Keratinocyte (primary cell): ENCODE measurements at regions not wholly inside any gene's neighbourhood (a gene's known extent, or its start where the extent isn't known, plus 50 kb on each side); places are given as distances from the start of the nearest gene placed in this dataset.

Source experiments
- DNase-seq: peaks from one replicate; pipeline ENCODE4 v3.0.0-alpha.2; 2011; ENCODE audit warnings: low read depth, missing footprints, low spot score
- FAIRE-seq: peaks from 2 replicates; lab custom pipeline; 2011; peaks lifted over from hg19 to GRCh38; lab: Jason Lieb, UNC
- H2AFZ ChIP-seq: 2 replicates; pipeline ENCODE4 v1.6.0; 2012; ENCODE audit warnings: low read length, control low read depth, inconsistent platforms; ENCODE audit not compliant: control insufficient read depth
- H3K27ac ChIP-seq: 2 replicates; pipeline ENCODE4 v1.5.1; 2011; ENCODE audit warnings: low read length; ENCODE audit not compliant: control insufficient read depth, insufficient read depth
- H3K27me3 ChIP-seq: 3 replicates; pipeline ENCODE4 v1.6.0; 2011; ENCODE audit warnings: low read length; ENCODE audit not compliant: control insufficient read depth, insufficient read depth; ENCODE audit errors: extremely low read depth
- H3K36me3 ChIP-seq, 2 experiments: 2 replicates in 1 of 2; 3 replicates in 1 of 2; pipeline ENCODE4 v1.5.1; 2011; ENCODE audit warnings: low read length in 2 of 2, mild to moderate bottlenecking in 1 of 2; ENCODE audit not compliant: control insufficient read depth in 2 of 2, insufficient read depth in 2 of 2; ENCODE audit errors: extremely low read depth in 1 of 2
- H3K4me1 ChIP-seq: 3 replicates; pipeline ENCODE4 v1.5.1; 2011; ENCODE audit warnings: low read length; ENCODE audit not compliant: control insufficient read depth, insufficient read depth; ENCODE audit errors: extremely low read depth
- H3K4me2 ChIP-seq: 3 replicates; pipeline ENCODE4 v1.6.0; 2011; ENCODE audit warnings: low read depth, low read length; ENCODE audit not compliant: control insufficient read depth, insufficient read depth; ENCODE audit errors: extremely low read depth
- H3K4me3 ChIP-seq, 3 experiments: fragments of 200-600 bp in 1 of 3; sonication (generic) in 1 of 3; 2 replicates in 2 of 3; 3 replicates in 1 of 3; pipeline ENCODE4 v1.5.1; 2011 to 2016; ENCODE audit warnings: low read length in 3 of 3, mild to moderate bottlenecking in 3 of 3, control low read depth in 2 of 3, inconsistent platforms in 1 of 3, low read depth in 1 of 3, mixed read lengths in 1 of 3, mixed run types in 1 of 3, moderate library complexity in 1 of 3; ENCODE audit not compliant: control insufficient read depth in 2 of 3, insufficient read depth in 2 of 3; ENCODE audit errors: extremely low read depth in 1 of 3
- H3K79me2 ChIP-seq: 2 replicates; pipeline ENCODE4 v1.6.0; 2012; ENCODE audit warnings: low read length; ENCODE audit not compliant: control insufficient read depth, insufficient read depth
- H3K9ac ChIP-seq: 3 replicates; pipeline ENCODE4 v1.6.0; 2011; ENCODE audit warnings: low read length; ENCODE audit not compliant: control insufficient read depth, insufficient read depth; ENCODE audit errors: extremely low read depth
- H3K9me1 ChIP-seq: 3 replicates; pipeline ENCODE4 v1.6.0; 2011; ENCODE audit warnings: low read length; ENCODE audit not compliant: control insufficient read depth, insufficient read depth; ENCODE audit errors: extremely low read depth
- H3K9me3 ChIP-seq: 2 replicates; pipeline ENCODE4 v1.5.1; 2012; ENCODE audit warnings: low read depth, low read length; ENCODE audit not compliant: control insufficient read depth
- H4K20me1 ChIP-seq: 3 replicates; pipeline ENCODE4 v1.6.0; 2011; ENCODE audit warnings: low read length; ENCODE audit not compliant: control insufficient read depth, insufficient read depth; ENCODE audit errors: extremely low read depth
- CTCF ChIP-seq, 3 experiments: IDR thresholded peaks in 1 of 3; conservative IDR thresholded peaks in 1 of 3; optimal IDR thresholded peaks in 1 of 3; 2 replicates in 2 of 3; 3 replicates in 1 of 3; pipeline versions ENCODE3 to v1.5.1; 2011; ENCODE audit warnings: low read length in 3 of 3, mild to moderate bottlenecking in 3 of 3, moderate library complexity in 2 of 3, control low read depth in 1 of 3, inconsistent platforms in 1 of 3; ENCODE audit not compliant: insufficient read depth in 2 of 3; ENCODE audit errors: extremely low read depth in 1 of 3
- EZH2 ChIP-seq: IDR thresholded peaks from one replicate; pipeline ENCODE4 v1.6.1; 2012; ENCODE audit warnings: inconsistent platforms, mild to moderate bottlenecking, low read length, moderate library complexity
- dilution Hi-C: fragments of 300-500 bp; cut with MboI; formaldehyde crosslinking; loops from one replicate; pipeline ENCODE4 v1.7.0; 2020; ENCODE audit warnings: low sequenced_read_pairs; ENCODE audit not compliant: extremely low pct_ligation_motif_present

GRCh38 chr4:135705343-135705742 lies 1503.8 kb upstream of the PABPC4L start:
- FAIRE-seq (no peak), DNase-seq (no peak)
- H3K4me2 ChIP-seq = no peak overlapping the region
- no peaks in the 10 kb centered on the region for H3K9me3 ChIP-seq
- no peak overlapping the region for H3K9ac ChIP-seq
- H3K27ac ChIP-seq = no peak overlapping the region
- no peak overlapping the region for H2AFZ ChIP-seq
- TF ChIP-seq CTCF (optimal IDR thresholded peaks at IDR 0.05 in 1 of 3, IDR thresholded peaks at IDR 0.05 in 1 of 3, conservative IDR thresholded peaks at IDR 0.05 in 1 of 3; ENCODE audit: extremely low read depth in 1 of 3, insufficient read depth in 2 of 3, low read length in 3 of 3) (no peak), EZH2 (no peak)
- no peaks in the 10 kb centered on the region for H3K79me2 ChIP-seq
- no peaks in the 10 kb centered on the region for H3K4me1 ChIP-seq
- no peaks in the 10 kb centered on the region for H3K9me1 ChIP-seq
- no peak overlapping the region for H3K4me3 ChIP-seq
- no peaks in the 10 kb centered on the region for H3K27me3 ChIP-seq
- dilution Hi-C loops = no loop called here
- no peaks in the 10 kb centered on the region for H3K36me3 ChIP-seq
- H4K20me1 ChIP-seq = no peaks in the 10 kb centered on the region

GRCh38 chr4:135694066-135694465 lies 1492.5 kb upstream of the PABPC4L start:
- Histone ChIP-seq H3K36me3 (no peaks in the 10 kb centered on the region), H3K79me2 (no peaks in the 10 kb centered on the region), H4K20me1 (no peaks in the 10 kb centered on the region), H3K27ac (no peak overlapping the region), H3K27me3 (no peaks in the 10 kb centered on the region), H3K4me2 (no peak overlapping the region), H2AFZ (no peak overlapping the region), H3K4me3 (no peak overlapping the region), H3K9ac (no peak overlapping the region), H3K9me1 (no peaks in the 10 kb centered on the region), H3K4me1 (no peaks in the 10 kb centered on the region), H3K9me3 (no peaks in the 10 kb centered on the region)
- dilution Hi-C loops = no loop called here
- DNase-seq (no peak), FAIRE-seq (no peak)
- TF ChIP-seq CTCF (optimal IDR thresholded peaks at IDR 0.05 in 1 of 3, IDR thresholded peaks at IDR 0.05 in 1 of 3, conservative IDR thresholded peaks at IDR 0.05 in 1 of 3; ENCODE audit: extremely low read depth in 1 of 3, insufficient read depth in 2 of 3, low read length in 3 of 3) = no peak
- no peak for TF ChIP-seq EZH2
